LNCaP clone FGC (cell line): ENCODE measurements at regions not wholly inside any gene's neighbourhood (a gene's known extent, or its start where the extent isn't known, plus 50 kb on each side); places are given as distances from the start of the nearest gene placed in this dataset.

ENCODE experiments used
- DNase-seq: peaks from one replicate; pipeline ENCODE4 v3.0.0-alpha.2; 2011; ENCODE audit warnings: low read depth
- H3K4me3 ChIP-seq: 2 replicates; pipeline ENCODE4 v1.5.1; 2011; ENCODE audit warnings: mild to moderate bottlenecking, low read depth, low read length, control low read depth
- TF ChIP-seq, protein P1 (sequence below): IDR thresholded peaks from 2 replicates; pipeline ENCODE4 v1.5.1; 2012; ENCODE audit warnings: mild to moderate bottlenecking; ENCODE audit not compliant: control insufficient read depth, insufficient read depth; ENCODE audit errors: extremely low read depth

- TF ChIP-seq, protein P1, sequence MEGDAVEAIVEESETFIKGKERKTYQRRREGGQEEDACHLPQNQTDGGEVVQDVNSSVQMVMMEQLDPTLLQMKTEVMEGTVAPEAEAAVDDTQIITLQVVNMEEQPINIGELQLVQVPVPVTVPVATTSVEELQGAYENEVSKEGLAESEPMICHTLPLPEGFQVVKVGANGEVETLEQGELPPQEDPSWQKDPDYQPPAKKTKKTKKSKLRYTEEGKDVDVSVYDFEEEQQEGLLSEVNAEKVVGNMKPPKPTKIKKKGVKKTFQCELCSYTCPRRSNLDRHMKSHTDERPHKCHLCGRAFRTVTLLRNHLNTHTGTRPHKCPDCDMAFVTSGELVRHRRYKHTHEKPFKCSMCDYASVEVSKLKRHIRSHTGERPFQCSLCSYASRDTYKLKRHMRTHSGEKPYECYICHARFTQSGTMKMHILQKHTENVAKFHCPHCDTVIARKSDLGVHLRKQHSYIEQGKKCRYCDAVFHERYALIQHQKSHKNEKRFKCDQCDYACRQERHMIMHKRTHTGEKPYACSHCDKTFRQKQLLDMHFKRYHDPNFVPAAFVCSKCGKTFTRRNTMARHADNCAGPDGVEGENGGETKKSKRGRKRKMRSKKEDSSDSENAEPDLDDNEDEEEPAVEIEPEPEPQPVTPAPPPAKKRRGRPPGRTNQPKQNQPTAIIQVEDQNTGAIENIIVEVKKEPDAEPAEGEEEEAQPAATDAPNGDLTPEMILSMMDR, result no peak
- H3K4me3 ChIP-seq, result no peak overlapping the region
- no peak for DNase-seq
These were observed 326.9 kb downstream of the FSIP2 start for GRCh38 chr2:186065491-186065890.

DNA sequence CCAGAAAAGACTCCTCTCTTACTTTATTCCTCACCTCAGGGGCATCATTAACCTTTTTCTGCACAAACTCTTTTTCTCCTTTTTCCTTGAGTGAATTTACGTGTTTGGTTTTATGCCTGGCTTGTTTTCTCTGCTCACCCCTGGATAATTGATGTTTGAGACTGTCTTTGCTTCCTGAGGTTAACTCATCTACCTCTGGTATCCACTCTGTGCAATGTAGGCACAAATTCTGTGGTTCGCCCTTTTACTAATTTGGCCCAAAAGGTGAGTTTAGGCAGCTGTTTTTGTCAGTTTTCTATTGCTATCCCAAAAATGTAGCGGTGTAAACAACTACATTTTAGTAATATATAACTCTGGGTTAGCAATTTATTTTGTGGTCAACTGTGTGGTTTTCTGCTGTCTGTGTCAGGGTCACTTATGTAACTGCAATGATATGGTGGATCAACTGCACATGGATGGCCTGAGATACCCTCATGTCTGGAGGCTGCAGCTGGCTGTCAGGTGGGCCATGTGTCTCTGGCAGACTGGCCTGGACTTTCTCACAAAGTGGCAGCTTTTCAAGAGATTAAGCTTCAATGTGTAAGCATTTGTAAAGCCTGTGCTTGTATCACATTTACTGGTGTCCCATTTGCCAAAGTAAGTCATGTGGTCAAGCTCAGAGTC is 329.7 kb downstream of the FSIP2 start:
- no peak overlapping the region for H3K4me3 ChIP-seq
- TF ChIP-seq, protein P1, result no peak
- no peak for DNase-seq

DNA sequence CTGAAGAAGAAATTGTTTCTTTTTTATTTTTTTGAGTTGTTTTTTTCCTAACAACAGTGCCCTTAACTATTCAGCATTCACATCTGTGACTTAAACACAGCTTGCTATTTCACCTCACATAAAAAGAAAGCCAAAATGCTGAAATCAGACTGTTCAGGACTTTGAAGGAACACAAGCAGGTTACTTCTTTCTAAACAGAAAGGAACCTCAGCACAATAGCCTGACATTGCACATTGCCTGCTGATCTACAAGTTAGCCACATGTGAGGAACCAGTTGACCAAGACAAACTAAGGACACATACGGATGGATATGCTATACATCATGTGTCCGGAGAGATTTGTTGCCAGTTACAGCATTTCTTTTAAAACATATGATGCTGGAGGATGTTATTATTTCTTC is 331.1 kb downstream of the FSIP2 start:
- no peak for DNase-seq
- H3K4me3 ChIP-seq, result no peak overlapping the region
- TF ChIP-seq, protein P1, result no peak

- H3K4me3 ChIP-seq, result no peak overlapping the region
- peak; percentile 8 for DNase-seq
- TF ChIP-seq, protein P1, result no peak
These were observed 346.6 kb downstream of the FSIP2 start for GRCh38 chr2:186085226-186085625.

GRCh38 chr2:186093174-186093573 is 354.6 kb downstream of the FSIP2 start:
- TF ChIP-seq, protein P1, result no peak
- H3K4me3 ChIP-seq, result no peak overlapping the region
- no peak for DNase-seq

DNA sequence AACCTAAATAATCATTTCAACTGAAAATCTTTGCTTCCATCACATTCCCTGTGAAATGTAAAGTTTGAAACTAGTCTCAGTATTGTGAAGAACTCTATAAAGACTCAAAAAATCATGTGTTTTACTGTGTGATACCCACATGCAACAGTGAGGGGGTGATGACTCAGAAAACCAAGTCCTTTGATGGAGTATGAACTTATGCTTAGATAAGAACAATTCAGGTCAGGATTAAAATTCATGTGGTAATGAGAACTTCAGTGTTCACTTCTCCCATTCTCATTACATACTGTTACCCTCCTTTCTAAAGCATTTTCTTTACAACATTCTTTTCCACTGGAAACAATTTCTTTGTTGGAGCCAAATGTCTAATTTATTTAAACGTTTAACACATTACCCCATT is 360.2 kb downstream of the FSIP2 start:
- TF ChIP-seq, protein P1, result no peak
- no peak for DNase-seq
- no peak overlapping the region for H3K4me3 ChIP-seq

- no peak overlapping the region for H3K4me3 ChIP-seq
- DNase-seq, result no peak
- TF ChIP-seq, protein P1, result no peak
These were observed 361.2 kb downstream of the FSIP2 start for GRCh38 chr2:186099826-186100225.
